HG03196 (cell line): ENCODE measurements at regions not wholly inside any gene's neighbourhood (a gene's known extent, or its start where the extent isn't known, plus 50 kb on each side); places are given as distances from the start of the nearest gene placed in this dataset.

Experiments used
- ATAC-seq: cut with Tn5 transposase; IDR thresholded peaks from one replicate; pipeline ENCODE4 v1.9.1; 2021; ENCODE audit not compliant: unreplicated experiment

DNA sequence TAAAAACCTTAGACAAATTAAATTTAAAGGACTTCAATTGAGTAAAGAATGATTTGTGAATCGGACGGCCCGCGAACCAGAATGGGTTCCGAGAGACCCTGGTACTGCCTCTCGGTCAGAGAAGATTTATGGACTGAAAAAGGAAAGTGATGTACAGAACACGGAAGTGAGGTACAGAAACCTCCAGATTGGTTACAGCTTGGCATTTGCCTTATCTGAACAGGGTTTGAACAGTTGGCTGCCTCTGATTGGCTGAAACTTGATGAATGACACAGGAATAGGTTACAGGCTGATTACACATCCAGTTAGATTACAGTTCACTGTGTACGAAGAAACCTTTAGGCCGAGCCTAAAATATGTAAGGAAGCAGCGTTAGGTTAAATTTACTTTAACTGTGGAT, 156.5 kb upstream of the EGFLAM start:
- ATAC-seq = no peak

DNA sequence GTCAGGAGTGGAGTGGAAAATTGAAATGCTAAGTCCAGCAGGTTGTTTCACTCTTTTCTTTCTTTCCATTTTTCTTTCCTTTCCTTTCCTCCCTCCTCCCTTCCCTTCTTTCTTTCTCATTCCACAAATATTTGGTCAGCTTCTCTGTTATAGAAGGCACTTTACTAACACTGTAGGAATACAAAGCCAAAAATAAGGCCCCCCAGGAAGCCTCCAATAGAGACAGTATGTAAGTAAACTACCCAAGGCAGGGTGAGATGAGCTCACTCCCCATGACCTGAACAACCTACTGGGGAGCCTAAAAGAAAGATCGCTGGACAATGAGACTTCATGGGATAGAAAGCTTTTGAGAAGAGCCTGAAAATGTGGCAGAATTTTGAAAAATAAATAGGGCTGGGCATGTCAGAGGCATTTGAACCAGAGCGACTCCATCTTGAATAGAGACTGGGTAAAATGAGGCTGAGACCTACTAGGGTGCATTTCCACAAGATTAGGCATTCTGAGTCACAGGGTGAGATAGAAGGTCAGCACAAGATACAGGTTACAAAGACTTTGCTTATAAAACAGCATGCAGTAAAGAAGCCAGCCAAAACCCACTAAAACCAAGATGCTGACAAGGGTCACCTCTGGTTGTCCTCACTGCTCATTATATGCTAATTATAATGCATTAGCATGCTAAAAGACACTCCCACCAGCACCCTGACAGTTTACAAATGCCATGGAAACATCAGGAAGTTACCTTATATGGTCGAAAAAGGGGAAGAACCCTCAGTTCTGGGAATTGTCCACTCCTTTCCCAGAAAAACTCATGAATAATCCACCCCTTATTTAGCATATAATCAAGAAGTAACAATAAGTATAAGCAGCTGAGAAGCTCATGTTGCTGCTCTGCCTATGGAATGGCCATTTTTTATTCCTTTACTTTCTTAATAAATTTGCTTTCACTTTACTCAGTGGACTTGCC, 158.9 kb upstream of the EGFLAM start:
- ATAC-seq = no peak

DNA sequence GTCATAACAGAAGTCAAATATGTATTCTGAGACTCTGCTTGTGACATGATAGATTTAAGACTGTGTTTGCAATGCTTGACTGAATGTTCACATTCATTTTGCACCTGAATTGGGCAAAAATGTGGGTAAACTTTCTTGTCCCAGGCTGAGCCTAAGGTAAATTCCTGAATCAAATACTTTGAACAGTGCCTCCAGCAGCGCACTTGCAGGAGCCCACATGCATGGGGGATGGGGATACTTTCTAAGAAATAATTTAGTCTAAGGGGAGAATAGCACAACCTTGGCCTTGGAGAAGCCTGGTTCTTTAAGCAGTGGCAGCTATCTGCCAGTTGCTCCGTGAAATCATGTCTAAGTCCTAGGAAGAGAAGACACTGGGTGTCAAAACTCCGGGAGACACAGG, 163.5 kb upstream of the EGFLAM start:
- no peak for ATAC-seq

DNA sequence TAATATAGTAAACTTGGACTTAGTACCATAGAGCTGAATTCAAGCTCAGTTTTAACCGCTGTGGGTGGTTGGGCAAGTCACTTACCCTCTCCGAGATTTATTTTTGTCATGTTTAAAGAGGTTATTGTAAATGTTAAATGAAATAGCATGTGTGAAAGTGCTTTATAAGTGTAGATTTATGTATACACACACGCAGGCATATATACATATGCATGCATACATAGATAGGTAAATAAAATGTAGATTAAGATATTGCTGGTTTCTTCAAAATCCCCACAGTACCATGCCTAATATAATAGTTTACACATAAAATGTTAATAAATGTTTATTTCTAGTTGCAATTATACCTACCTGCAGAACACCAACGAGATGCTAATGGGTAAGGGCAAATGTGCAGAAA, 164.5 kb upstream of the EGFLAM start:
- no peak for ATAC-seq

DNA sequence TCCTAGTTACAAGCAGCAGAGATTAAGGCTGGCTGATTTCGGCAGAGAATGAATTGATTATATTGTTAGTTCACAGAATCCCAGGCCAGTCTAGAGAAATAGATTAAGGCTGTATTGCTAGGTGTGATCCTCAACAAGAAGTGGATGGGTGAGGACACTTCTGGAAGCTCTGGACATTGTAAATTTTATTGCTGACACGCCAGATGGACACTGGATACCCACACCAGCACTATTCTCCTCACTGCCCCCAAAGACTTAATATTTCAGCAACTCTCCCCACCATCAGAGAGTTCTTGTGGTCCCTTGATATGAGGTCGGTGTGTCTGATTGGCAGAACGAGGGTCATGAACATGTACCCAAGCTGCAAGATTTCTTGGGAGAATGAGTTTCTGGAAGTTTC, 171.6 kb upstream of the EGFLAM start:
- no peak for ATAC-seq

DNA sequence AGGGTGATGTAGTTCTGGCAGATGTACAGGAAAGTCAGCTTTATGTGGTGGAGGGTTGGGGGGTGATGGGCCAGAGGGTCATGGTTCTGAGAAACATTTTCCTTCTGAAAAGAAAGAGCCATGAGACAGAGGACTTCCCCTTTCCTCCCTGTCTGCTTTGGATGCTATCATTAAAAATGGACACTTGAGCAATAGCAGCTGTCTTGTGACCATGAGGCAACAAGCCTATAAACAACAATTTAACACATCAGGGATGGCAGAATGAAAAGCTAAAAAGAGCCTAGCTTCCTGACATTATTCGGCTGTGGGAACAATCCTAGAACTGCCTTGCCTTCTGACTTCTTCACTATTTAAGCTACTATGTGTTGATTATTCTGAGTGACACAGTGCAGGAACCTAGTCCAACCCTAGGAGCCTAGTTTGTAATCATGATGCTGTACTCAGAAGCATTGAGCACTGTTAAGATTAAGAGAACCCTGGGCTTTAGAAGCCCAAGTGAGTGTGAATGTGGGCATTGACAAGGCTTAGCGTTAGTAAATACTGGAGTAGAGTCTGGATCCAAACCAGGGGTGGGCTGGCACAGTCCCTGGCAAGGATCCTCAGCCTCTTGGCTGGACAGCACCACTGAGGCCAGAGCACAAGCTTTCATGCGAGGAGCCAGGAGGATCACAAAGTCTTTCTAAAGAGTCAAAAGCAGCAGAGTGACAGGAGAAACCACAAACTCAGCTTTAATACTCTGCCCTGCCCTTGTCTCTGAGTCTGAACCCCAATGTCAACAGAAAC, 178.5 kb upstream of the EGFLAM start:
- no peak for ATAC-seq

DNA sequence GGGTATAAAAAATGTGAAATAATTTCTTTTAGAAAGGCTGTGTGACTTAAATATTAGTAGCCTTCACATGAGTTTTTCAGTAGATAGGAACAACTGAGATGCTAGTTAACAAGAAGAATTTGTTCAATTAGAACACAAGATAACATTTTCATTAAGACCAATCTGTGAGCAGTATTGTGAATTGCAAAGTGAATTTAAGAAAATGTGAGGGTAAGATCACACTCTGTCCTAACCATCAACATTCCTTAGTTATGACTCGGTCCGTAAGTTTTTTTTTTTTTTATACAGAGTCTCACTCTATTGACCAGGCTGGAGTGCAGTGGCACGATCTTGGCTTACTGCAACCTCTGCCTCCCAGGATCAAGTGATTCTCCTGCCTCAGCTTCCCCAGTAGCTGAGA, 180.2 kb upstream of the EGFLAM start:
- no peak for ATAC-seq

DNA sequence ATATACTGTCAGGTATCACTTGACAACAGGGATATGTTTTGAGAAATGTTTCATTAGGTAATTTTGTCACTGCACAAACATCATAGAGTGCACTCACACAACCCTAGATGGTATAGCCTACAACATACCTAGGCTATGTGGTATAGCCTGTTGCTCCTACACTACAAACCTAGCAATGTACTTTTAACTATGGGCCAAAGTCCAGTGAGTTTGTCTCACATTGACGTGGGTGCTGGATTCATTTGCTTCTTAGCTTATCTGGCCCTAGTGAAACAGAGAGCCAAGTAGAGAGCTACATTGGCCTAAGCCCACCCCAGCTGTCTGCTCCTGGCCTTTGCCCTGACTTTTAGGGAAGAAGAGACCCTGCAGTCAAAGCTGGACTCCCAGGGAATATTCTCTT, 180.7 kb upstream of the EGFLAM start:
- ATAC-seq = no peak

DNA sequence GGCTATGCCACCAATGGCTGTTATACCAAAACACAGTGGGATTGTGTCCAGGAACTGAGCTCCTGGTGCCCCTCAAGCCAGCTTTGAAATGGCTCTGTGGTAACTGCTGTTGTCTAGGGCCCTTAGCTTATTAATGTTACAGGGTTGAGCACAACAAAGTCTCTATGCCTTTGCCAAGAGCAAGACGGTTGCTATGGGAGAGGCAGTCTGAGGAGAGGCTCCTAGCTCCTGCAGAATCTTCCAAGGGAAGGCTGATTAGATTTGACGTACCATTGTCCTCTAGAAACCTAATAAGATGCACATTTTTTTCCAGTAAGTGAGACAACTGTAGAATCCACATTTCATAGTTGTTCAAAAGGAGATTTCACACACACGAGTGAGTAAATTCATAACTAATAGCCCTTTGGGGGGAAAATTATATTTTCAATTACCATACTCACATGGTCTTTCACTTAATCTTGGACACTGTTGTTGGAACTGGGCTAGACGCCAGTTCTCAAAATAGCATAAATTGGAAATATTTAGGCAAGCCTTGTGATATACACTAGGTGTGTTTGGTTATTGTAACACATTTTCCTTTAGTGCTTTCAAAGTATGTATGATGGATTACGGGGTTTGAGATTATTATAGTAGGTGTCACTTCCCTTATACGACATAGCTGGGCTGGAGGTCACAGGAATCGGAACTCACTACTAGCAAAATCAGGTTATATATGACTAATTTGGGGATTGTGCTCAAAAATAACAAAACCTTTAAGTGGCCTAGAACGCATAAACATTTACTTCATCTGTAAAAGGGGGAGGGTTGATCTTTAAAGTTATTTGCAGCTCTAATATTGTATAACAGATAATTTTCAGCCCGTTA, 186.3 kb upstream of the EGFLAM start:
- ATAC-seq = no peak

DNA sequence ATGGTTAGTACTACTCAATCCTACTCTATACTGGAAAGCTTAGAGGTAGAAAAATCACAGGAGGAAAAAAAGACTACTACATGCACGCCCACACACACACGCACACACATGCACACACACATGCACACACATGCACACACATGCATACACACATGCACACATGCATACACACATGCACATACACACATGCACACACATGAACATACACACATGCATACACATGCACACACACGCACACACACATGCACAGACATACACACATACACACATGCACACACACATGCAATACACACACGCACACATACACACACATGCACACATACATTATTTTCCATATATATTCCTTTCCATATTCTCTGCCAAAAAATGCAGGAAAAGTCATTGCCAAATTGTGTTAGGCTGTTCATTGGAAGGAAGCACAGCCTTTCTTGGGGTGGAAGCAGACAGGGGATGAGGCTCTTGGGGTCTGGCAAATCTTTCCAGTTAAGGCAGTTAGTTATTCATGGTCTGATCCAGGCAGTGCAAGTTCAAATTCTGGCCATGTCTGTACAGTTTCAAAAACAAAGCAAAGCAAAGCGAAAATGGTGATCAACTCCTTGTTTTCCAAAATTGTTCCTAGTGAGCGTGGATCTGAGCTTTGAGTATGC, 187.9 kb upstream of the EGFLAM start:
- ATAC-seq = no peak

DNA sequence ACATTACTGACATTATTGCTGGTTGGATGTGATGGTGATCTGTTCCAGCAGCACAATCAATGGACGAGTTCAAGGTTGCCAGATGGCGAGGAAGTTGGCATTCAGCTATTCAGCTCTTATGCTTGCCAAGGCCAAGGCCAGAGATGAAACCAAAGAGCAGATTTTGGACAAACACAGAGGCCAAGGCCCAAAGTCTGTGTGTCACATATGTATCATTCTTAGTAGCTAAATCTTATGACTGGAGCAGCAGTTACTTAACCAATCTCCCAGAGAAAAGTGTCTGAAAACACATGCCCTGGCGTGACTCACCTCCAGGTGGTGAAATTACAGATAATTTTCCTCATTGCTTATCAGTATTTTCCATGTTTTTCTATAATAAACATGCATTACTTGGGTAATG, 189.0 kb upstream of the EGFLAM start:
- no peak for ATAC-seq

DNA sequence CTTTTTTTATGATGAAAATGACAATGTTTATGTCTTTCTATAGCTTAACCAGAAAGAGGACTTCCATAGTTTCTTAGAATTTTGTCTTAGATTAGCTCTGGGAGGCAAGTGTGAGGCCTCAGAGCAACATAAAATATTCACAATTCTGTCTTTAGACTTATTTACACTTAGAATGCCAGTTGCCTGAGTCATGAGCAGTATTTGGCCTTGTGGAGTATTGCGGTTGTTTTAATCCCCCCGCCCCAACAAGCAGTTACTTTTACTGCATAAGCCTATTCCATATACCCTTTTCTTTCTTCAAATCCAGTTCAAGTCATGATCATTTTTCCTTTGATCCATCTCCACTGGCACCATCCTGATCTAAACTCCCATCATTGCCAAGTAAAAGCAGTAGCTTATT, 198.0 kb upstream of the EGFLAM start:
- ATAC-seq = no peak

DNA sequence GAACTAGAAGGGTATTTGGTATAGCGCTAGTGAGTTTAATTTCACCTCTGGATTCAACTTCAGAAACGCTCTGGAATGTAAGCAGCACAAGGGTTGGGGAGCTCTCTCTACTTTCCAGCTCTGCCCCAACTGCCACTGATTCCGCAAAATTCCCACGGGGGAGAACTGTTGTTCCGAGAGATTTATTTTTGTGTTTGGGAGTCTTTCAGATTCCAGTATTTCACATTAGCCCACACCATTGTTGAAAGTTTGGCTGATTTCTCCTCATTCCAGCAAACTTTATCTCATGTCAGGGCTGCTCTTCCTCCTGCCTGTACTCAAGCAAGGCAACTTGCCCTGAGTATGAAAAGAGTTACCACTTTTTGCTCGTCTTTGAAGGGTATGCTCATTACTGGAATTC, 198.5 kb upstream of the EGFLAM start:
- ATAC-seq = no peak

DNA sequence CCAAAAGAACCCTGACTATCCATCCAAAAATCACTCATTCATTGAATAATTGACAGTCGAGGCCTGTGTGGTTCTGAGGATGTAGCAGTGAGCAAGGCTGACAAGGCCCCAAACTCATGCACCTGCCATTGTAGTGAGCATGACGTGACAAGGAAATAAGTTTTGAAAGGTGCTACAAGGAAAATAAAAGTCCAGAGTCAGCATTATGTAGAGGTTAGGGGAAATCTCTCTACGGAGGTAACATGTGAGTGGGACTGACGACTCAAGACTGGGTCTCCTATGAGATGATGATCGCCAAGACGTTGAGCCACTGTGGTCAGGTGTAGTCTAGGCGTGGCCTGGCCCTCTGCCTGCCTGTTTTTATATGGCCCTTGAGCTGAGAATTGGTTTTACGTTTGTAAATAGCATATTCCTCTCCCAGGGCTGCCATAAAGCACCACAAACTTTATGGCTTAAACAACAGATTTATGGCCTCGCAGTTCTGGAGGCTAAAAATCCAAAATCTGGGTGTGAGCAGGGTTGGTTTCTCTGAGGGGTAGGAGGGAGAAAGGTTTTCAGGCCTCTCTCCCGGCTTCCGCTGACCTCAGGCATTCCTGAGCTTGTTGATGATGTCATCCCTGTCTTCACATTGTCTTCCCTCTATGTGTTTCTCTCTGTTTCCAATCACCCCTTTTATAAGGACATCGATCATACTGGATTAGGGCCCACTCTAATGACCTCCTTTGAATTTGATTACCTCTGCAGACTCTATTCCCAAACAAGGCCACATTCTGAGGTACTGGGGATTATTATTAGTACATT, 206.4 kb upstream of the EGFLAM start:
- no peak for ATAC-seq

DNA sequence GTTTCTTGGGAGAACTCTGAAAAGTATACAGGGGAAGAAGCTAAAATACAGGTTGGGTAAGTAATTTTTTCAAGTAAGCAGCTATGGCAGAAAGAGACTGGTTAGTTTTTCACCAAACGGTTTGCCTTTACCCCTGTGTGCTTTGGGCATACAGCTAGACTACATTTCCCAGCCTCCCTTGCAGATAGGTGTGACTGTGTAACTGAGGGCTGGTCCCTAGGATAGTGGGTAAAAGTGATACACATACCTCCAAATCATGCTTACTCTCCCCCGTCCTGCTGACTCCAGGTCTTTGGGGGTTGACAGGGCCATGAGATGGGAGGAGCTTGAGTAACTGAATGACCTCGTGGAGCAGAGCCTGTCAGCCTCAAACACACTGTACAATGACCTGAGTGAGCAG, 208.6 kb upstream of the GDNF start:
- ATAC-seq = no peak

DNA sequence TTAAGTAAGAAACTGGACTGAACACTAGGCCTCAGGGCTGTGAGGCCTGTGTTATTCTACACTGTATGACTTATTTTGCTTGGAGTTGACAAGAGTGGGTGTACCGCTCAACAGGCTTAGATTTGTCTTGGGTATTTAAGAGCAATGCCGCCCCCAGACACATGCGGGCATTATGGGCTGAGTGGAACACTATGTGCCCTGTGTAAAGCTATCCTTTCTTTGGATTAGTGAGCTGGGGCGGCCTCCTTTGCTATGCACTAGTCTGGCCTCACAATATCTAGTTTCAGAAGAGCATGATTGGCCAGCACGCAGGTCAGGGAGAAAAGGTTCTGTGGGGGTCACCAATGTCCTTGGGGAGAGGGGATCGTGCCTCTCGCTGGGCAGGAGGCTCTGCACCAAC, 206.3 kb upstream of the GDNF start:
- ATAC-seq = no peak

DNA sequence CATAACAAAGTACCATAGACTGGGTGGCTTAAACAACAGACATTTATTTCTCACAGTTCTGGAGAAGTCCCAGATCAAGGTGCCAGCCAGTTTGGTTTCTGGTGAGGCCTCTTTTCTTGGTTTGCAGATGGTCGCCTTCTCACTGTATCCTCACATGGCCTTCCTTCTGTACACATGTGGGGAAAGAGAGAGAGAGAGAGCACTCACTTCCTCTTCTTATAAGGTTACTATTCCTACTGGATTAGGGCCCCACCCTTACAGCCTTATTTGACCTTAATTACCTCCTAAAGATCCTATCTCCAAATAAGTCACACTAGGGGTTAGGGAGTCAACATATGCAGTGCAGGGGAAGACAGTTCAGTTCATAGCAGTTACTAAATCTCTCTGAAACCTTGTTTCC, 205.6 kb upstream of the GDNF start:
- no peak for ATAC-seq

DNA sequence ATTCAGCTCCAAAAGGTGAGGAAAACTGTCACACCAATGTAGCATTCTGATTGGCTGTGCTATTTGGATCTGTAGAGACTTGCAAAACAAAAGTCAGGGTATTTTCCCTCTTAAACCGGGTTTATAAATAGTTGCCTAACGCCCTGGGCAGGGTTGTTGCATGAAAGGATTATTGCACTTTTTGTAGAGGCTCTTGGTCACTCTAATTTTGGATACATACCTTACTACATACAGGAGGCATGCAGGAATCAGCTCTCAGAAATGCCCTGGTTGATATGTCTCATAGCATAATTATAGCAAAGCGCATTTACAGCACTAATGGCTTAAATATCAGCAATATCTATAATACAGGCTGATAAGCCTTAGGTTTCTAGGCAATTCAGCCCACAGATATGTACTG, 200.0 kb upstream of the GDNF start:
- ATAC-seq = no peak

DNA sequence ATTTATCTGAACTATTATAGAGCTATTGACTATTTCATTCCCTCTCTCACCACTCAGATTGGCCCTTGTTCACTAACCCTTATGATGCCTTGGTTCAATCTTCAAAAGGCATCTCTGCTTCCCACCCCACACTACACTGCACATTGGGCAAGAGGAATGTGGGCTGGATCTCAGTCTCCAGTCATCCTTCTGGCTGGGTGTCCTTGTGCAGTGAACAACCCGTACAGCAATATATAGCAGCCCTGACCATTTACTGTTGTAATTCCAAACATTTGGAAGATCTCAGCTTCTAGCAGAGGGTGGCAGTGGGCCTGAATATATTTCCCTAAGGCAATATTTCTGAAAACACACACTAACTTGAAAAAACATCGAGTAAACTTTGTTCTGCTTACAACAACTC, 199.2 kb upstream of the GDNF start:
- no peak for ATAC-seq

DNA sequence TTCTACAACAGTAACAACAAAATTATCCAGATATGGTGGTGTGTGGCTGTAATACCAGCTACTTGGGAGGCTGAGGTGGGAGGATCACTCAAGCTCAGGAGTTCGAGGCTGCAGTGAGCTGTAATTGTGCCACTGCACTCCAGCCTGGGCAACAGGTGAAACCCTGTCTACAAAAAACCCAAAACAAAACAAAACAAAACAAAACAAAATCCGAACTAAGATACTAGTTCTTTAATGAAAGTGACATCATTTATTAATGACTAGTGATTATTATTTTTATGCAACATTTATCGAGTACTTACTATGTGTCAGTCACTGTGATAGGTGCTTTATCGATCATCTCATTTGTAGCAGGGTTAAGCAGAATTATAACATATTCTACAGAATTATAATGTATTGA, 196.9 kb upstream of the GDNF start:
- no peak for ATAC-seq
